ENCODE measurements at regions not wholly inside any gene's neighbourhood (a gene's known extent, or its start where the extent isn't known, plus 50 kb on each side); places are given as distances from the start of the nearest gene placed in this dataset.

DNA sequence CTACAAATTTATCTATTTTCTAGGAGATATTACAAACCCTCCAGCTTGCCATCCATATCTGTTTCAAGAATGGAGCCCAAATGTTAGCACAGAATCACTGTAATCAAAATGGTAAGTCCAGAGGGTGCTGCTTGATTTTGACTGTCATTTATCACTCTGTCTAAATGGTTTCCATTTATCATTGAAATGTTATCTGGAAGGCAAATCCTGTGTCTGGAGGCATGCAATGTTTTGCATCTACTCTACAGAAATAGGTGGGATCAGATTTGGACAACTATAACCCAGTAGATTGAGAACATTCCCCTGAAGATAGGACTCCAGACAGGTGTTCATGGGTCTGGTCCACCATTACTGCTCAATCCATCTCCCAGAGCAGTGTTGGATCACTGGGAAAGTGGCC, 128.7 kb downstream of the MAIP1 start:
- TF ChIP-seq POLR2A (IDR thresholded peaks at IDR 0.05; ENCODE audit: low read length) = no peak
- TF ChIP-seq GATA1 (IDR thresholded peaks at IDR 0.05; ENCODE audit: low read depth, low read length) = no peak

Measured in erythroblast (primary cell).